SKM-1 (cell line): ENCODE measurements at regions not wholly inside any gene's neighbourhood (a gene's known extent, or its start where the extent isn't known, plus 50 kb on each side); places are given as distances from the start of the nearest gene placed in this dataset.

Experiments used
- DNase-seq: peaks from one replicate; lab custom pipeline; 2025; ENCODE audit not compliant: unreplicated experiment; lab: John Stamatoyannopoulos, UW

- DNase-seq, result no peak
Observed at GRCh38 chr10:44326474-44327030, 58.3 kb downstream of the CXCL12 start.

DNA sequence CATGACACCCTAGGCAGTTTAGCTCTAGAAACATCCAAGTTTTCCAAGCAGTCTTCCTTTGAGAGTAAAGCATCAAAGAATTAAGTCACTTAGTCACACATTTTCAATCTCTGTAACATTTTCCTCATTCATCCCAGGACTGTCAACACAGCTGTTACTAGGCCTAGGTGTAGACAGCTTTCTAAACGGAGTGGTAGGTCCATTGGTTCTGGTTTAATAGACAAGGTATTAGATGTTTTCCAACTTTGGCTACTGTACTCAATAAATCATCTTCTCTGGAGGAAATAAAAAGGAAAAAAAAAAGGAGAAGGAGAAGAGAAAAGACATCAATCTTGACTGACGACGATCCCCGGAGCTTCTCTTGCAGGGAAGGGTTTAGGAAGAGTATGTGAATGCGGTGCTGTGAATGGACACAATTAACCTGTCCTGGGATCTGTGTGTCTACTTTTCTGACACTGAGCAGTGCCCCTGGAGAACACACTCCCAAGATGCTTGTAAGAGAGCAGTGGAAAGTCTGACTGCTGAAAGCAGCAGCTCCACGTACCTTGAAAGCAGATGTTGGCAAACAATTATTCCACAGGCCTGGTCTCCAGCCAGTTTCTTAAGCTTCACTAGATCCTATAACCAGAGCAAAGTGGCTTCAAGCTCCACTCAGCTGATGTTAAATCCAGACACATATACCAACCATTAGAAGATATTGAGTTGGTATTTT, 59.1 kb downstream of the CXCL12 start:
- no peak for DNase-seq

GRCh38 chr10:44325157-44325556, 59.7 kb downstream of the CXCL12 start:
- no peak for DNase-seq

DNA sequence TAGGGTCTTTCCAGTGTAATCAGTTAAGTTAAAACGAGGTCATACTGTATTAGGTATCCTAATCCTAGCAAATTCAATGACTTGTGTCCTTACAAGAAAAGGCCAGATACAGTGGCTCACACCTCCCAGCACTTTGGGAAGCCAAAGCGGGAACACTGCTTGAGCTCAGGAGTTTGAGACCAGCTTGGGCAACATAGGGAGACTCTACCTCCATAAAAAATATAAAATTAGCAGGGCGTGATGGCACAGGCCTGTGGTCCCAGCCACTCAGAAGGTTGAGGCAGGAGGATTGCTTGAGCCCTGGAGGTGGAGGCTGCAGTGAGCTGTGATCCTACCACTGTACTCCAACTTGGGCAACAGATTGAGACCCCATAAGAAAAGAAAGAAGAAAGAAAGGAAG, 61.1 kb downstream of the CXCL12 start:
- no peak for DNase-seq

- no peak for DNase-seq
Observed at GRCh38 chr10:44322137-44322536, 62.8 kb downstream of the CXCL12 start.

- no peak for DNase-seq
Observed at GRCh38 chr10:44320756-44321155, 64.1 kb downstream of the CXCL12 start.

DNA sequence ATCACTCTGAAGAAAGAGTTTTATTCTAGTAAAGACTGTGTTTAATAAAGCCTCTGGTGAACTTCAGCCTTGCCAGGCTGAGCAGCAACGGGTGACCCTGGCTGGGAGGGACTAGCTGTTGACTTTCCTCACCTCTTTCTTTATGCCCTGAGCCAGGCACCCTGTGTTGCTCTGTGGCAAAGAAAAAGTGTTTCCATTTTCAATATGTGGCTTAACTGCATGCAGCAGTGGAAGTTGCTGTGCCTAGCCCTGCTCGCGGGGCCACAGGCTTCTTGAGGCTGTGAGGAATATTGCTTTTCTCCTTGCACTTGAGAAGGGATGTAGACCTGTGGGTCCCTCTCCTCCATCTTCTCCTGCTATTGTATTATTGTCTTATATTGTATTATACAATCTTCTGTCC, 67.0 kb downstream of the CXCL12 start:
- no peak for DNase-seq

DNA sequence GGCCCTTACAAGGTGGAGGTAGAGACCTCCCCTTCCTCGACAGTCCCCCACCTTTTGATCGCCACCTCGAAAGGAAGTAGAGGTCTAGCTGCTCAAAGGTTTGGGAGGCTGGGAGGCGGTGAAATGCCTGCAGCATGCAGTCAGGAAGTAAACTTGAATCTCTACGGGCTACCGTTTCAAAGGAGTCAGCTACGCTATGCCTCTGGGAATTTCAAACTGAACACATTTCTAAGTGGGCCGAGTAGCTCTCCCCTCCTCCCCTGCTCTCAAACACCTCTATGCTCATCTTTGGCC, 68.0 kb downstream of the CXCL12 start:
- DNase-seq, result no peak

DNA sequence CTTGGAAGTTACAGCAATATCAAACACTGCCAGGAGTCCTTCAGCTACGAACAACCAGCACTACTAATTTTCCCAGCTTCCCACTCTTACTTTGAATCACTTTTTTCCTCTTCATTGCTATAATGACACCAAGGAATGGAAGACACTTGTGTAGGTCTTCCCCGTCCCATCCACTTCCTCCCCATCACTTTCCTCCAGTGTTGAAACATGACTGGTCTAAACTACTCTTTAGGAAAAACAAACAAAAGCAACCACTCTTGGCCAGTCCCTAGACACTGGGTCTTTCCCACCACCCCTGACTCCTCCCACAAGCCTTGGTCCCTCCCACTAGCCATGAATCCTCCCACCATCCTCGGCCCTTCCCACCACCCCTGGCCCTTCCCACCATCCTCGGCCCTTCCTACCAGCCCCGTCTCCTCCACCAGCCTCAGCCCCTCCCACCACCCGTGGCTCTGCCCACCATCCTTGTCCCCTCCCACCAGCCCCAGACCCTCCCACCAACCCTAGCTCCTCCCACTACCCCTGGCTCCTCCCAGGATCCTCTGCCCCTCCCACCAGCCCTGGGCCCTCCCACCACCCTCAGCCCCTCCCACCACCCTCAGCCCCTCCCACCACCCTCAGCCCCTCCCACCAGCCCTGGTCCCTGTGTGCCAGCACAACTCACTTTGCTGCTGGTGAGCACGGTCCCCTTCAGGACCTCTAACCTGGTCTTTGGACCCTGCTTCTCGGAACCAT, 68.5 kb downstream of the CXCL12 start:
- no peak for DNase-seq

DNA sequence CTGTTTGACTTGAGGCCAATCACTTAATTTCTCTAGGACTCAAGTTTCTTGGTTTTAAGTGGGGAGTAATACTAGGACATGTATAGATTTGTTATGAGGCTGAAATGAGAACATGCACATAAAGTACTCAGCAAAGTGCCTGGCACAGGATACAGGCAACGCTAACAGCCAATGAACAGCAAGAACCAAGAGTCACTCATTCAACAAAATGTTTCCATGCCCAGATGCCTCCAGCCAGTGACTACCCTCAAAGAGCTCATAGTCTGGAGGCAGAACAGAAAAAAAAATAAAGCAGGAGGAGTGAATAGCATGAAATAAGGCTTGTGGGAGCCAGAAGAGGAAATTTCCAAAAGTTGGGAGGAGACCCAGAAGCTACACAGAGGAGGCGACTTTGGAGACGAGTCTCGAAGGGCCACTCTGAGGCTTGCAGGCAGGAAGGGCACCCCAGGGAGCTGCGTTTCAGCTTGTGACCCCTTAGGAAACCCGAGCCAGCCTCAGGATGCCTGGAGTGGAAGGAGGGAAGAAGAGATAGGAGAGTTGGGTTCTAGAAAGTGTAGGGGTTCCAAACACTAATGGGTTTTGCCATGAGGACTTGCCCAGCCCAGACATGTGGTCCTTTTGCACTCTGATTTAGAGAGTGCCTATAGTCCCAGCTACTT, 70.0 kb downstream of the CXCL12 start:
- no peak for DNase-seq

DNA sequence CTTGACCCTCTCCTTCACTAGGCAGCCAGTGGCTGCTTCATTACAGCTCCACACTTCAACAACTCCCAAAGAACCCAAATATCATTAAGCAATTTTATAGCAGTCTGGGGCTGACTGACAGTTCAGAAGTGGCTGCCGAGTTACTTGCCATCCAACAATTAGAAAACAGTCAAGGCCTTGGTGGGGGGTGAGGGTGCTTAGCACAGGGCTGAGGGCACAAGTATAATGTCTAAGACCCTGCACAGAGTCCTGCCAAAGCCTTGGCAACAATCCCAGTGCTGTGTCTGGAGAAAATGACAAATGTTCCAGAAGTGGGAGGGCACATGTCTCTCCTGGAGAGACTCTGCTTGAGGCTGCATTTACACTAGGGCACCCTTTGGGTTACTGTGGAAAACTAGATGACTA, 71.1 kb downstream of the CXCL12 start:
- no peak for DNase-seq

GRCh38 chr10:44312401-44312800, 72.5 kb downstream of the CXCL12 start:
- no peak for DNase-seq

GRCh38 chr10:44311563-44312051, 73.3 kb downstream of the CXCL12 start:
- no peak for DNase-seq

DNA sequence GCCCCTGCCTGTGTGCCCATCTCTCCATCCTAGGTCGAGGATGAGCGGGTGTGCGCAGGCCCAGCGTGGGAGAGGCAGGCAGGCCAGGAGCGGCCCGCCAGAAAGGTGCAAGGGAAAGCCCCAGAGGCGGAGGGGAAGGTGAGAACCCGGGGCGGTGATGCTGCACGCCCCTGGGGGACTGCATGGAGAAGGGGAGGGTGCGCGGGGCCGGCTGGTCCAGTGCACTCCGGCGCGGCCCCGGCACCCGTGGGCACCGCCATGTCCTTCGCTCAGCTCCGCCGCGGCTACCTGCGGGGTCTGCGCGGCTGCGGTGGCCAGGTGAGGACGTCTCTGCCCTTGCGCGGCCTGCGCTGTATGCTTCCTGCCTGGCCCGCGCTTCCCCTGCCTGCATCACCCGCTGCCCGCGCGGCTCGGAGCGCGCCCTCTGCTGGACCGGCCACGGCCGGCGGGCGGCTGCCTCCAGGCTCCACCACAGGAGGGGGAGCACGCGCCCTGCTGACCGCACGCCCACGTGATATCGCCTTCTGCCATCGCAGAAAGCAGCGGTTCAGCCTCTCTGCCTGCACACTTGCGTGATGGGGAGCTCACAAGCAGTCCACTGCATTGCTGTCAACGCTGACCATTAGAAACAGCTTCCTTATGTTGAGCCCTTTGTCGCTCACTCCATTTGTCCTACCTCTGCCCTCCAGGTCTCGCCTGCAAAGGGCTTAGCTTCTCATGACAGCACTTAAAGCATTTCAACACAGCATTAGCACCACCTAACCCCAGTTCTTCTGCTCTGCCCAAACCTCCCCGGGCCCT, 73.9 kb downstream of the CXCL12 start:
- no peak for DNase-seq

- no peak for DNase-seq
Observed at GRCh38 chr10:44309939-44310761, 74.7 kb downstream of the CXCL12 start.

GRCh38 chr10:44309361-44309760, 75.5 kb downstream of the CXCL12 start:
- DNase-seq, result no peak

GRCh38 chr10:44308935-44309334, 76.0 kb downstream of the CXCL12 start:
- no peak for DNase-seq

DNA sequence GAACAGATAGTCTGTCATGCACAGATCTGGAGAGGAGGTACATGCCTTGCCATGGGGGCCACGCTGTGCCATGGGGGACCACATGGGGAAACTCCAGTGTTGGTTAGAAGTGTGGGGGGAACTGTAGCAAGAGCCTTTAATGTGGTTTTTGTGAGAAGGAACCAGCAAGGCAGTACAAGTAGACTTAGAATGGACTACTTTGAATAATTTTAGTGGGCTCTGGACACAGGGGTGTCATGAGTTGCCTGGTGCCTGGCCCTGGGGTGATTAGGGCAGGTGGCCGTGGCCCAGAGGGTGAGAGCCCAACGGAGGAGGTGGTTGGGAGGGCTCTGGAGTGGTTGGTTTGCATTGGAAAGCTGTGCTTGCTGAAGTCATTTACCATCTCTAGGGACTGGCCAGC, 77.2 kb downstream of the CXCL12 start:
- DNase-seq, result no peak

DNA sequence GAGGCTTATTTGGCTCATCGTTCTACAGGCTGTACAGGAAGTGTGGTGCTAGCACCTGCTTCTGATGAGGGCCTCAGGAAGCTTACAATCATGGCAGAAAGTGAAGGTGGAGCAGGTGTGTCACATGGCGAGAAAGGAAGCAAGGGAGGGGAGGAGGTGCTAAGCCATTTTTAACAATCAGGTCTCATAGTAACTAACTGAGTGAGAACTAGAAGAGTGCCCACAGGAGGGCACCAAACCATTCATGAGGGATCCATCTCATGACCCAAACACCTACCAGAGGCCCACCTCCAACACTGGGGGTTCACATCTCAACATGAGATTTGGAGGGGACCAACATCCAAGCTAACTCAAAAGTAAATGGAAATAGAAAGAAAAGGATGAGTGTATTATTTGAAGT, 78.1 kb downstream of the CXCL12 start:
- DNase-seq, result no peak

DNA sequence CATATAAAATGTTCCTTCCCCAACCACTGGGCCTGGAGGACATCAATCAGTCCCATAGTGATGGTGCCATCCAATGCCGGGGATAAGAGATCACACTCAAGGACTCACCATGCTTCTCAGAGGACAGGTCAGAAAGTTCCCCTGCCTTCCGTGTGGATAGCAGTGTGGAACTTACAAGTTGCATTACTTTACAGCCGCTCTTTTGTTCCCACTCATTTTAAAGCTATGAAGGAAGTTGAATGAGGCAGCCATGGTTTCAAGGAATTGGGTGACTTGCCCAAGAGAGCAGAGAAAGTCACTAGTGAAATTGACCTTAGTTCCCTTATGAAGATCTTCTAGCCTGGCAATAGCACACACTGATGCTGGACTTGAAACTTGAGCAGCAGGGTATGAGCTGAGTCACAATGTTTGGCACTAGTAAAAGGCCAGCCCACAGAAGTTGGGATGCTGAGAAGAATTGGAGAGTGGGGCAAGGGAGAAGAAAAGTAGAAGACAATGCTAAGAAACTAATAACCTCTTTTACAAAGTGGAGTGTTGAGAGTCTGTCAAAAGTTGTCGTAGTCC, 78.7 kb downstream of the CXCL12 start:
- DNase-seq, result no peak
